HCT116 (cell line): ENCODE measurements at regions not wholly inside any gene's neighbourhood (a gene's known extent, or its start where the extent isn't known, plus 50 kb on each side); places are given as distances from the start of the nearest gene placed in this dataset.

Experiments used
- ATAC-seq: fragments of 200-7000 bp; cut with Tn5 transposase; 2 replicates; pipeline ENCODE4 v1.9.1; 2020; ENCODE audit warnings: mild to moderate bottlenecking, moderate library complexity
- BruUV-seq: library from RNA; stranded (reverse); fragments of 400-500 nt; replicated peaks from 2 replicates; lab custom pipeline; 2021; lab: Mats Ljungman, UMichigan
- CTCF ChIA-PET: fragments of 300-600 bp; sonication (Branson Sonifier 250); formaldehyde crosslinking; loops from one replicate; lab custom pipeline; 2021; ENCODE audit warnings: antibody characterized with exemption; lab: Charles Lee
- POLR2A ChIA-PET: fragments of 300-600, 350-600 bp; sonication (Branson Sonifier 250); formaldehyde crosslinking; loops from one replicate; lab custom pipeline; 2021; ENCODE audit warnings: antibody characterized with exemption; lab: Charles Lee
- RAD21 ChIA-PET, 2 experiments: fragments of 300-600 bp; sonication (Branson Sonifier 250); formaldehyde crosslinking; loops; one replicate each; lab custom pipeline; 2023; ENCODE audit warnings: low total read pairs in 2 of 2; ENCODE audit not compliant: uncharacterized antibody in 2 of 2, unreplicated experiment in 2 of 2, low non-redundant PET in 1 of 2; lab: Charles Lee
- DNase-seq: peaks from one replicate; pipeline ENCODE4 v3.0.0-alpha.2; 2010; ENCODE audit warnings: low read depth, low spot score
- H2AFZ ChIP-seq: fragments of 200-600 bp; shearing (Covaris generic), sonication (generic); 2 replicates; pipeline ENCODE4 v1.6.1; 2017; ENCODE audit warnings: low read depth, mixed run types, mixed read lengths, antibody characterized with exemption, low read length; ENCODE audit not compliant: poor library complexity, severe bottlenecking
- H3K27ac ChIP-seq: 2 replicates; pipeline ENCODE4 v1.5.1; 2012; ENCODE audit warnings: low read depth, low read length
- H3K27me3 ChIP-seq: fragments of 200-600 bp; sonication (generic); 2 replicates; pipeline ENCODE4 v1.6.1; 2016; ENCODE audit warnings: mixed run types, low read length, mixed read lengths; ENCODE audit not compliant: insufficient read depth
- H3K36me3 ChIP-seq, 2 experiments: fragments of 200-500 bp in 1 of 2; fragments of 200-600 bp in 1 of 2; sonication (Bioruptor generic) in 1 of 2; sonication (generic) in 1 of 2; 2 replicates each; pipeline versions ENCODE4 v1.5.1 to v1.6.1; 2014 to 2016; ENCODE audit warnings: low read length in 2 of 2, inconsistent platforms in 1 of 2, mixed read lengths in 1 of 2, mixed run types in 1 of 2; ENCODE audit not compliant: insufficient read depth in 2 of 2, control insufficient read depth in 1 of 2
- H3K4me1 ChIP-seq, 2 experiments: fragments of 200-600 bp in 1 of 2; sonication (generic) in 1 of 2; 2 replicates each; pipeline versions ENCODE4 v1.5.1 to v1.6.1; 2012 to 2017; ENCODE audit warnings: low read length in 2 of 2, inconsistent platforms in 1 of 2, mild to moderate bottlenecking in 1 of 2, mixed read lengths in 1 of 2, mixed run types in 1 of 2, moderate library complexity in 1 of 2; ENCODE audit not compliant: insufficient read depth in 2 of 2, control insufficient read depth in 1 of 2
- H3K4me2 ChIP-seq: fragments of 200-600 bp; sonication (generic); 2 replicates; pipeline ENCODE4 v1.6.1; 2017; ENCODE audit warnings: mixed run types, low read length, mixed read lengths
- H3K4me3 ChIP-seq, 2 experiments: fragments of 200-600 bp in 1 of 2; sonication (generic) in 1 of 2; replicated peaks in 1 of 2; 2 replicates each; pipeline ENCODE4 v1.5.1; 2011 to 2016; ENCODE audit warnings: low read length in 2 of 2, control low read depth in 1 of 2, low read depth in 1 of 2, mild to moderate bottlenecking in 1 of 2, mixed read lengths in 1 of 2, mixed run types in 1 of 2
- H3K79me2 ChIP-seq: fragments of 200-600 bp; sonication (generic); 2 replicates; pipeline ENCODE4 v1.6.1; 2017; ENCODE audit warnings: mild to moderate bottlenecking, mixed run types, low read length, moderate library complexity, mixed read lengths; ENCODE audit not compliant: insufficient read depth
- H3K9ac ChIP-seq: fragments of 200-600 bp; sonication (generic); 2 replicates; pipeline ENCODE4 v1.6.1; 2016; ENCODE audit warnings: low read length, mixed read lengths
- H3K9me2 ChIP-seq: fragments of 200-600 bp; sonication (generic), shearing (Covaris generic); 2 replicates; pipeline ENCODE4 v1.6.1; 2017; ENCODE audit warnings: mixed run types, mild to moderate bottlenecking, moderate library complexity; ENCODE audit not compliant: insufficient read depth
- H3K9me3 ChIP-seq, 2 experiments: fragments of 200-500 bp in 1 of 2; fragments of 200-600 bp in 1 of 2; sonication (Bioruptor generic) in 1 of 2; sonication (generic) in 1 of 2; 2 replicates each; pipeline ENCODE4 v1.6.1; 2014 to 2017; ENCODE audit warnings: low read length in 2 of 2, mixed read lengths in 2 of 2, inconsistent platforms in 1 of 2, low read depth in 1 of 2, mild to moderate bottlenecking in 1 of 2, mixed run types in 1 of 2, moderate library complexity in 1 of 2; ENCODE audit not compliant: control insufficient read depth in 1 of 2, insufficient read depth in 1 of 2
- H4K20me1 ChIP-seq: fragments of 200-600 bp; sonication (generic), shearing (Covaris generic); 2 replicates; pipeline ENCODE4 v1.6.1; 2017; ENCODE audit warnings: mixed run types, mild to moderate bottlenecking, moderate library complexity; ENCODE audit not compliant: insufficient read depth
- ATF3 ChIP-seq: IDR thresholded peaks from 2 replicates; pipeline ENCODE4 v1.6.1; 2012
- EGR1 ChIP-seq: IDR thresholded peaks from 2 replicates; pipeline ENCODE4 v1.6.1; 2012; ENCODE audit warnings: low read depth
- EZH2phosphoT487 ChIP-seq: fragments of 200-600 bp; IDR thresholded peaks from 2 replicates; pipeline ENCODE4 v1.6.1; 2018; ENCODE audit warnings: antibody characterized with exemption, borderline replicate concordance
- FOSL1 ChIP-seq: IDR thresholded peaks from 2 replicates; pipeline ENCODE4 v1.6.1; 2012; ENCODE audit warnings: low read depth
- JUND ChIP-seq: IDR thresholded peaks from 2 replicates; pipeline ENCODE4 v1.6.1; 2012
- MAX ChIP-seq: IDR thresholded peaks from 2 replicates; pipeline ENCODE4 v1.6.1; 2012
- SIN3A ChIP-seq: IDR thresholded peaks from 2 replicates; pipeline ENCODE4 v1.6.1; 2012; ENCODE audit warnings: low read depth
- SP1 ChIP-seq: IDR thresholded peaks from 2 replicates; pipeline ENCODE4 v1.6.1; 2012; ENCODE audit warnings: low read depth
- SRF ChIP-seq: IDR thresholded peaks from 2 replicates; pipeline ENCODE4 v1.6.1; 2012; ENCODE audit warnings: low read depth
- YY1 ChIP-seq: IDR thresholded peaks from 2 replicates; pipeline ENCODE4 v1.6.1; 2011; ENCODE audit warnings: low read length, low read depth, moderate library complexity, mild to moderate bottlenecking; ENCODE audit not compliant: insufficient replicate concordance; ENCODE audit errors: extremely low read depth
- ZFX ChIP-seq: fragments of 450-650 bp; IDR thresholded peaks from 2 replicates; pipeline ENCODE4 v1.6.1; 2017
- ZNF274 ChIP-seq: fragments of 200-500 bp; sonication (Bioruptor generic); IDR thresholded peaks from 2 replicates; pipeline ENCODE4 v1.6.1; 2014; ENCODE audit warnings: mild to moderate bottlenecking, low read depth, low read length, inconsistent platforms
- intact Hi-C: fragments of 100-400 bp; cut with micrococcal nuclease; formaldehyde crosslinking; loops from 2 replicates; pipeline ENCODE4 v1.10.0; 2022

DNA sequence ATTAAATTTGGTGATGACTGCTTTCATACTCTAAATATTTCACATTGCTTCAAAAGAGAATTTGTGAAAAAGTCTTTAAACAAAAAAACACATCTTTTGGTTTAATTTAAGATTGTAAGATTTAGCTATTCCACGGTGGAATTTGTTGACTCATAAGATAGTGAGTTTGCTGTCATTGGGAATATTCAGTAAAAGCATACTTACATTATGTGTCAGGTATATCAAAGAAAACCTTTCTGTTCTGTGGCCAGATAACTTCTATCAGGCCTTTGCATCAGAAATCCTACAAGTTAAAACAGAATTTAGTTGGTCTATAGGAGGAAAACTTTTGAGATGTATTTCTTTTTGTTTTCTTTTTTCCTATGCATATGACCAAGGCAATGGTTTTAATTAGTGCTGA is 148.8 kb upstream of the E2F7 start:
- TF ChIP-seq EZH2phosphoT487 (no peak), YY1 (no peak), ZFX (no peak), MAX (no peak), ZNF274 (no peak), FOSL1 (0 out of 2 replicates have a peak, but pooled peaks have one; percentile 18), JUND (0 out of 2 replicates have a peak, but pooled peaks have one; percentile 11)
- TF ChIP-seq, all 23 proteins: peak for 2
- CTCF ChIA-PET = no interaction called here
- ATAC-seq = no peak

DNA sequence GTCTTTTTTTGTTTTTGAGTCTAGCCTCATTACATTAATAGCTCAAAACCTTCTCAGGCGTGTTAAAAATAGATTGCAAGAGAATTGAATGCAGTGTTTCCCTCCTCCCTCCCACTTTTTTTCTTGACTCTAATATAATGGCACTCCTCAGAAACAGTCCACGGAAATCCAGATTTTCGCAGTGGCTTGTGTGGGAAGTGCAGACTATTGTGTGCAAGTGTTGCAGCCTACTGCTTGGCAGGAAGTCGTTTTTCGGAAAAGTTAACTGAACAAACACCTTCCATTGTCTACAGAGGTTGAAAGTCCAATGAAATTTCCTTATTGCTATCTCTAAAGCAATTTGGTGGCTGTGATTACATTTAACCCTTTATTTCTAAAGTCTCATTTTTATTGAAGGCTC is 147.9 kb upstream of the E2F7 start:
- Histone ChIP-seq H3K9ac (no peak overlapping the region), H3K36me3 (no peaks in the 10 kb centered on the region)
- TF ChIP-seq SIN3A = no peak
- TF ChIP-seq SRF = no peak
- no peak for TF ChIP-seq EZH2phosphoT487
- TF ChIP-seq ATF3 = no peak
- no peak for TF ChIP-seq JUND
- no peak for TF ChIP-seq EGR1
- no peak for TF ChIP-seq YY1
- TF ChIP-seq SP1 = no peak
- TF ChIP-seq, all 23 proteins: peak for 0
- no peak overlapping the region for H3K4me2 ChIP-seq
- ChIA-PET CTCF (no interaction called here), POLR2A (no interaction called here), RAD21 (no interaction called here)
- ATAC-seq (no peak), DNase-seq (no peak)
- H3K4me1 ChIP-seq = peaks cover 0 to 3% of the 10 kb centered on the region in 2 experiments; a peak in 1 of 4 replicates
- no peak overlapping the region for H3K4me3 ChIP-seq
- H2AFZ ChIP-seq = no peak overlapping the region
- peaks cover 0 to 4% of the 10 kb centered on the region in 2 experiments; a peak in 1 of 4 replicates for H3K9me3 ChIP-seq
- H4K20me1 ChIP-seq = no peaks in the 10 kb centered on the region
- no peaks in the 10 kb centered on the region for H3K27me3 ChIP-seq
- no peaks in the 10 kb centered on the region for H3K79me2 ChIP-seq
- intact Hi-C loops = no loop called here
- no TSS peak for BruUV-seq
- H3K9me2 ChIP-seq = no peaks in the 10 kb centered on the region
- no peak overlapping the region for H3K27ac ChIP-seq

More for the DNA sequence above, 148.8 kb upstream of the E2F7 start:
- no peak for DNase-seq
- Histone ChIP-seq H3K9me3 (peaks cover 0 to 4% of the 10 kb centered on the region in 2 experiments; a peak in 1 of 4 replicates), H3K9ac (no peak overlapping the region), H4K20me1 (no peaks in the 10 kb centered on the region), H3K9me2 (no peaks in the 10 kb centered on the region), H3K27me3 (no peaks in the 10 kb centered on the region), H3K4me2 (no peak overlapping the region), H3K79me2 (no peaks in the 10 kb centered on the region), H3K36me3 (no peaks in the 10 kb centered on the region), H3K4me1 (peaks cover 0 to 3% of the 10 kb centered on the region in 2 experiments; a peak in 1 of 4 replicates), H3K4me3 (no peak overlapping the region), H2AFZ (no peak overlapping the region), H3K27ac (no peak overlapping the region)
- BruUV-seq = no TSS peak
- intact Hi-C loops = no loop called here
- ChIA-PET RAD21 (no interaction called here), POLR2A (no interaction called here)
